Stimulated activated naive B cell treated with anti-CD40 and anti-IgM and Interleukin-4, amounts not matched to agents 10 μg/mL and 1 μg/mL and 100 μg/mL, for 72 hours (primary cell): ENCODE measurements at regions not wholly inside any gene's neighbourhood (a gene's known extent, or its start where the extent isn't known, plus 50 kb on each side); places are given as distances from the start of the nearest gene placed in this dataset.

Source experiments
- ATAC-seq, 2 donors: fragments of 150-1000 bp; cut with Tn5 transposase; replicated peaks; 2 replicates each; pipeline ENCODE4 v1.10.0; 2021; ENCODE audit warnings: moderate library complexity in 1 of 2
- DNase-seq: peaks from one replicate; pipeline ENCODE4 v3.0.0; 2021
- H3K27ac Mint-ChIP-seq: one replicate; pipeline ENCODE4 v1.8.0; 2022; ENCODE audit warnings: mild to moderate bottlenecking, mixed read lengths
- H3K27me3 Mint-ChIP-seq, 2 donors: one replicate each; pipeline ENCODE4 v1.8.0; 2022; ENCODE audit warnings: mixed read lengths in 2 of 2
- H3K36me3 Mint-ChIP-seq, 2 donors: one replicate each; pipeline ENCODE4 v1.8.0; 2022; ENCODE audit warnings: mixed read lengths in 2 of 2, mild to moderate bottlenecking in 1 of 2
- H3K4me1 Mint-ChIP-seq, 2 donors: one replicate each; pipeline ENCODE4 v1.8.0; 2022; ENCODE audit warnings: mixed read lengths in 2 of 2, mild to moderate bottlenecking in 1 of 2
- H3K4me3 Mint-ChIP-seq, 2 donors: one replicate each; pipeline ENCODE4 v1.8.0; 2022; ENCODE audit warnings: mild to moderate bottlenecking in 2 of 2, mixed read lengths in 2 of 2, moderate library complexity in 1 of 2
- H3K9me3 Mint-ChIP-seq, 2 donors: one replicate each; pipeline ENCODE4 v1.8.0; 2022; ENCODE audit warnings: mixed read lengths in 2 of 2, mild to moderate bottlenecking in 1 of 2

DNA sequence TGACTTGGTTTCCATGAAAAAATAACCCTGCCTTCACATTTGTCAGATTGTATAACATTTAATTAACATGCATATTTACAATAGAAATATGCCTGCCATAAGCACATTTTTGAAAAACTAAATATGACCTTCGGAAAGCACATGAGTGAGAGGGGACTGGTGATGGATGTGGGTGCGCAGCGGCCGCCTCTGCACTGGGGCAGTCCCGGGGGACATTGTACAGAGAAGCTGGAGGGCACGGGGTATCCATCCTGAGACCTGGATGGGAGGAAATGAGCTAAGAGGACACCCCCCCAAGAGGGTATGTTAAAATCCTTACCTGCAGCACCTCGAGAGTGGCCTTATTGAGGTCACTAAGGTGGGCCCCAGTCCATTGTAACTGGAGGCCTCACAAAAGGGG is 161.3 kb upstream of the IRX4 start:
- no peak for DNase-seq
- H3K9me3 Mint-ChIP-seq = peaks cover 8 to 11% of the 10 kb centered on the region in 2 donors
- H3K27ac Mint-ChIP-seq = no peak overlapping the region

GRCh38 chr5:2039180-2039531 is 156.4 kb upstream of the IRX4 start:
- Mint-ChIP-seq H3K27ac (no peak overlapping the region), H3K4me1 (peaks cover 1 to 6% of the 10 kb centered on the region in 2 donors), H3K36me3 (no peaks in the 10 kb centered on the region), H3K4me3 (peak overlapping the region in 1 of 2 donors; percentile 43), H3K27me3 (peaks cover 28 to 51% of the 10 kb centered on the region in 2 donors), H3K9me3 (peaks cover 0 to 1% of the 10 kb centered on the region in 2 donors)
- ATAC-seq (no peak), DNase-seq (no peak)

More for the DNA sequence above, 161.3 kb upstream of the IRX4 start:
- Mint-ChIP-seq H3K4me3 (no peak overlapping the region), H3K36me3 (no peaks in the 10 kb centered on the region), H3K4me1 (no peaks in the 10 kb centered on the region), H3K27me3 (peaks cover 18 to 36% of the 10 kb centered on the region in 2 donors)
- ATAC-seq = no peak

- peak overlapping the region; percentile 47 for H3K27ac Mint-ChIP-seq
- peaks cover 0 to 1% of the 10 kb centered on the region in 2 donors for H3K9me3 Mint-ChIP-seq
- ATAC-seq (peak; percentile 93 to 96), DNase-seq (peak; percentile 56)
- H3K36me3 Mint-ChIP-seq = no peaks in the 10 kb centered on the region
- H3K4me1 Mint-ChIP-seq = peaks cover 1 to 6% of the 10 kb centered on the region in 2 donors
- H3K27me3 Mint-ChIP-seq = peaks cover 31 to 49% of the 10 kb centered on the region in 2 donors
- peak overlapping the region; percentile 86 for H3K4me3 Mint-ChIP-seq
These were observed 155.8 kb upstream of the IRX4 start for GRCh38 chr5:2038321-2039179.

- H3K9me3 Mint-ChIP-seq = peaks cover 5% of the 10 kb centered on the region in 2 donors
- no peaks in the 10 kb centered on the region for H3K36me3 Mint-ChIP-seq
- H3K4me3 Mint-ChIP-seq = no peak overlapping the region
- peaks cover 48 to 59% of the 10 kb centered on the region in 2 donors for H3K27me3 Mint-ChIP-seq
- ATAC-seq (no peak), DNase-seq (no peak)
- H3K4me1 Mint-ChIP-seq = peaks cover 1 to 6% of the 10 kb centered on the region in 2 donors
- H3K27ac Mint-ChIP-seq = no peak overlapping the region
These were observed 154.2 kb upstream of the IRX4 start for GRCh38 chr5:2036885-2037284.

- DNase-seq (no peak), ATAC-seq (no peak)
- Mint-ChIP-seq H3K9me3 (peaks cover 5 to 10% of the 10 kb centered on the region in 2 donors), H3K4me1 (no peaks in the 10 kb centered on the region), H3K36me3 (no peaks in the 10 kb centered on the region), H3K27ac (no peak overlapping the region), H3K27me3 (peaks cover 35 to 42% of the 10 kb centered on the region in 2 donors), H3K4me3 (no peak overlapping the region)
These were observed 149.7 kb upstream of the IRX4 start for GRCh38 chr5:2032432-2032831.

GRCh38 chr5:2031581-2031980 is 148.9 kb upstream of the IRX4 start:
- no peak overlapping the region for H3K4me3 Mint-ChIP-seq
- no peak overlapping the region for H3K27ac Mint-ChIP-seq
- ATAC-seq (no peak), DNase-seq (no peak)
- H3K27me3 Mint-ChIP-seq = peaks cover 29 to 39% of the 10 kb centered on the region in 2 donors
- no peaks in the 10 kb centered on the region for H3K4me1 Mint-ChIP-seq
- no peaks in the 10 kb centered on the region for H3K36me3 Mint-ChIP-seq
- peaks cover 5 to 10% of the 10 kb centered on the region in 2 donors for H3K9me3 Mint-ChIP-seq

GRCh38 chr5:2030131-2030530 is 147.4 kb upstream of the IRX4 start:
- Mint-ChIP-seq H3K36me3 (no peaks in the 10 kb centered on the region), H3K4me3 (no peak overlapping the region), H3K27me3 (peaks cover 24 to 34% of the 10 kb centered on the region in 2 donors), H3K4me1 (no peaks in the 10 kb centered on the region), H3K9me3 (peaks cover 5 to 10% of the 10 kb centered on the region in 2 donors), H3K27ac (no peak overlapping the region)
- no peak for ATAC-seq
- no peak for DNase-seq

- Mint-ChIP-seq H3K4me1 (no peaks in the 10 kb centered on the region), H3K36me3 (no peaks in the 10 kb centered on the region), H3K4me3 (no peak overlapping the region), H3K9me3 (peaks cover 5 to 10% of the 10 kb centered on the region in 2 donors), H3K27ac (no peak overlapping the region), H3K27me3 (peaks cover 25 to 26% of the 10 kb centered on the region in 2 donors)
- ATAC-seq (no peak), DNase-seq (no peak)
These were observed 146.5 kb upstream of the IRX4 start for GRCh38 chr5:2029206-2029605.

DNA sequence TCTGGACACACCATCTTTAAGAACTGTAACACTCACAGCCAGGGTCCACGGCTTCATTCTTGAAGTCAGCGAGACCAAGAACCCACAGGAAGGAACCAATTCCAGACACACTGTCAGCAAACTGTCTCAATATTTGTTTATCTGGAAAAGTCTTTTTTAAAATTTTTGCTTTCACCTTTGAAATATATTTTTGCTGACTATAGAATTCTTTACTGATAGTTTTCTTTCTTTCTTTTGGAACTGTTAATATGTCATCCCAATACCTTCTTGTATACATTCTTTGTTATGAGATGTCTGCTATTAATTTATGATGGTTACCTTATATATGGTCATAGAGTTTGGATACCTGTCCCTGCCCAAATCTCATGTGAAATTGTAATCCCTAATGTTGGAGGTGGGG is 145.1 kb upstream of the IRX4 start:
- no peak overlapping the region for H3K27ac Mint-ChIP-seq
- peaks cover 0 to 8% of the 10 kb centered on the region in 2 donors for H3K9me3 Mint-ChIP-seq
- no peak overlapping the region for H3K4me3 Mint-ChIP-seq
- ATAC-seq = no peak
- H3K36me3 Mint-ChIP-seq = no peaks in the 10 kb centered on the region
- no peak for DNase-seq
- H3K27me3 Mint-ChIP-seq = peaks cover 14 to 17% of the 10 kb centered on the region in 2 donors
- H3K4me1 Mint-ChIP-seq = no peaks in the 10 kb centered on the region

DNA sequence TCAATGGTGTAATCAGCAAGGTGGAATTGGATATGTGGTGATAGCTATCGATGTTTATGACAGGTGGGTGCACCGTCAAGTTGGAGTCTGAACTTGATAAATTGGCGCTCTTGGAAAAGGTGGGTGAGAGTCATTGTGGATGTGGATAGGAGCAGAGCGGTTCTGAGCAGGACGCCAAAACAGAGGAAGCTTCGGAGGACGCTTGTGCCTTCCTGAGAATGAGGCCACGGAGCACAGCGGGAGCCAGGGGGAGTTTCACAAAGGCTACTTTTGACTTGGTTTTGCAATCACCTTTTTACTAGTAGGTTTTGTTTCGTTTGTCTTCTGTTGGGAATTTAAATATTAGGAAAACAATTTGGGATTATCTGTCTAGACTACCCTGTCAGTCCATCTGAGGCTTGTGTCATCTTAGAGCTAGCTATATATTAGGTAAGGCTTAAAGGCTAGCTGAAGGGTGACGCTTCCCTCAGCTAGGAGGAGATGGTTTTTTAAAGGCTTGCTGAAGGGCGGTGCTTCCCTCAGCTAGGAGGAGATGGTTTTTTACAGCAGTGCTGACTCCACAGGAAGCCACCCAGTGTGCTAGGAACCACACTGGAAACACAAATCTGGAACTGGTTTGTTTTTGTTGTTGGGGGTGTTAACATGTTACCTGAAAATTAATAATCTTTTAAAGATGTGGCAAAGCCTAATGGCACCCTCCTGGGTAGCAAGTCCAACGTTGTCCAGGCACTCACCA is 142.4 kb upstream of the IRX4 start:
- ATAC-seq (no peak), DNase-seq (no peak)
- Mint-ChIP-seq H3K27me3 (peaks cover 8 to 18% of the 10 kb centered on the region in 2 donors), H3K36me3 (peaks cover 0 to 2% of the 10 kb centered on the region in 2 donors), H3K9me3 (peaks cover 0 to 5% of the 10 kb centered on the region in 2 donors), H3K4me1 (no peaks in the 10 kb centered on the region), H3K4me3 (no peak overlapping the region), H3K27ac (no peak overlapping the region)

GRCh38 chr5:2023196-2023595 is 140.5 kb upstream of the IRX4 start:
- no peaks in the 10 kb centered on the region for H3K4me1 Mint-ChIP-seq
- no peak overlapping the region for H3K4me3 Mint-ChIP-seq
- no peak for DNase-seq
- ATAC-seq = no peak
- no peak overlapping the region for H3K27ac Mint-ChIP-seq
- H3K27me3 Mint-ChIP-seq = peaks cover 8 to 18% of the 10 kb centered on the region in 2 donors
- H3K36me3 Mint-ChIP-seq = peaks cover 0 to 2% of the 10 kb centered on the region in 2 donors
- H3K9me3 Mint-ChIP-seq = peaks cover 0 to under 1% of the 10 kb centered on the region in 2 donors

- no peak overlapping the region for H3K27ac Mint-ChIP-seq
- no peak for DNase-seq
- no peak for ATAC-seq
- H3K4me3 Mint-ChIP-seq = no peak overlapping the region
- no peaks in the 10 kb centered on the region for H3K9me3 Mint-ChIP-seq
- H3K4me1 Mint-ChIP-seq = no peaks in the 10 kb centered on the region
- peaks cover 8 to 18% of the 10 kb centered on the region in 2 donors for H3K27me3 Mint-ChIP-seq
- H3K36me3 Mint-ChIP-seq = peaks cover 0 to 2% of the 10 kb centered on the region in 2 donors
These were observed 139.7 kb upstream of the IRX4 start for GRCh38 chr5:2022436-2022835.

DNA sequence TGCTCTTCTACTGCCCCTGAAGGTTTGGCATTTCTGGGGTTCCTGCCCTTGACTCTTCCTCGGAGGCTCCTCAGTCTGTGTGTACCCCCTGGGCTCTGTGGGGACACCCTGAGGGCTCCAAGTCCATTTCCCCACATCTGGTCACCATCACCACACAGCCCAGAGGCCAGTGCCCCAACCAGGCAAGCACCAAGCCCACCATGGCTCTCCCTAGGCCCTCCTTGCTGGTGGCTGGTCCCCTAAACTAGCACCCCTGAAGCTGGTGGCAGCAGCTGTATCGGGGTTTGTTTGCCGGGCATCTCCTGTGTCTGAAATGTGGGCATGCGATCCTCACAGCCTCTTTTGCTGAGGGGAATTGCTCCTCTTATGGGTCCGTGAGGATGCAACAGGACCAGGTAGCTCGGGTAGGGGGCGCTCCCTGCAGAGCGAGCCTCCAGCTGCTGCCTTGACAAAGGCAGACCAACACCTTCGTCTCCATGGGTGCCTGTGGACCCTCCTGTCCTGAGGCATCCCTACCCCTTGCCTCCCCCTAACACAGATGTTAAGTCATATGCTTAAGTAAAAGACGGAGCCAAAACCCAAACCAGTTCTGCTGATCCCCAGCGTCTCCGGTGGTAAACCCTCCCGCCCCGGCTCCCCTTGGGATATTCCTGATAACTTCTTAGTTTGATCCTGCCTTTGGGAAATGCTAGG is 138.9 kb upstream of the IRX4 start:
- Mint-ChIP-seq H3K9me3 (no peaks in the 10 kb centered on the region), H3K27ac (no peak overlapping the region), H3K4me3 (no peak overlapping the region), H3K27me3 (peaks cover 8 to 18% of the 10 kb centered on the region in 2 donors), H3K36me3 (peaks cover 0 to 2% of the 10 kb centered on the region in 2 donors), H3K4me1 (no peaks in the 10 kb centered on the region)
- DNase-seq = no peak
- ATAC-seq = no peak

DNA sequence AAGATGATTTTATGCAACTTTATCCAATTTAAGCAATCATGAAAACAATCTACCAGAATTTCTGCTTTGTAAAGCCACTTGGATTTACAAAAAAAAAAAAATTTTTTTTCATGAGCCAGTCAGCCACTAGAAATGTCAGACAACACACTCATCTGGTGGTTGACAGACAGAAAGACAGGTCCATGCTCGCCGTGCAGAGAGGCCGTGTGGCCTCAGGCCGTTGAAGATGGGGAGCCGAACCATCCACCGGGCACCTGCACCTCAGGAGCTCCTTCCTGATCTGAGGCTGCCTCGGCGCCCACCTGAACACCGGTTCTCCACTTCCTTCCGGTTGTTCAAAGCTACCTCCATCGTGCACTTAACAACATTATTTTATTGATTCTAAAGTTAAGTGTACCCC is 138.0 kb upstream of the IRX4 start:
- no peak for ATAC-seq
- H3K36me3 Mint-ChIP-seq = peaks cover 0 to 2% of the 10 kb centered on the region in 2 donors
- H3K9me3 Mint-ChIP-seq = no peaks in the 10 kb centered on the region

More for the DNA sequence above, 138.0 kb upstream of the IRX4 start:
- Mint-ChIP-seq H3K27me3 (peaks cover 8 to 18% of the 10 kb centered on the region in 2 donors), H3K4me1 (no peaks in the 10 kb centered on the region), H3K27ac (no peak overlapping the region), H3K4me3 (no peak overlapping the region)
- no peak for DNase-seq
